Fibroblast of pulmonary artery (primary cell): ENCODE measurements at regions not wholly inside any gene's neighbourhood (a gene's known extent, or its start where the extent isn't known, plus 50 kb on each side); places are given as distances from the start of the nearest gene placed in this dataset.
A peak's percentile ranks its signal among the peaks of the same experiment; 100 is the strongest.

Source experiments
- DNase-seq: peaks from one replicate; pipeline ENCODE4 v3.0.0-alpha.2; 2010; ENCODE audit warnings: low read depth
- H3K4me3 ChIP-seq: replicated peaks from 2 replicates; pipeline ENCODE4 v1.5.1; 2011; ENCODE audit warnings: low read depth, mild to moderate bottlenecking, control low read depth, low read length, moderate library complexity
- CTCF ChIP-seq: IDR thresholded peaks from 2 replicates; pipeline ENCODE4 v1.5.1; 2011; ENCODE audit warnings: mild to moderate bottlenecking, control low read depth, low read length, inconsistent platforms; ENCODE audit errors: missing control alignments

- no peak overlapping the region for H3K4me3 ChIP-seq
- no peak for DNase-seq
- TF ChIP-seq CTCF, result no peak
Observed at GRCh38 chr16:87219287-87219909, 97.8 kb downstream of the C16orf95 start.

- TF ChIP-seq CTCF, result no peak
- no peak for DNase-seq
- H3K4me3 ChIP-seq, result no peak overlapping the region
Observed at GRCh38 chr16:87221633-87222032, 95.6 kb downstream of the C16orf95 start.

GRCh38 chr16:87222335-87222734 lies 94.9 kb downstream of the C16orf95 start:
- H3K4me3 ChIP-seq, result no peak overlapping the region
- TF ChIP-seq CTCF, result no peak
- no peak for DNase-seq

GRCh38 chr16:87223656-87224248 lies 93.4 kb downstream of the C16orf95 start:
- no peak for DNase-seq
- H3K4me3 ChIP-seq, result no peak overlapping the region
- no peak for TF ChIP-seq CTCF

GRCh38 chr16:87226926-87227295 lies 90.3 kb downstream of the C16orf95 start:
- no peak for DNase-seq
- TF ChIP-seq CTCF, result no peak
- H3K4me3 ChIP-seq, result no peak overlapping the region

- no peak overlapping the region for H3K4me3 ChIP-seq
- TF ChIP-seq CTCF, result no peak
- DNase-seq, result peak; percentile 85
Observed at GRCh38 chr16:87227296-87227951, 89.8 kb downstream of the C16orf95 start.
